ENCODE measurements at regions not wholly inside any gene's neighbourhood (a gene's known extent, or its start where the extent isn't known, plus 50 kb on each side); places are given as distances from the start of the nearest gene placed in this dataset.

DNA sequence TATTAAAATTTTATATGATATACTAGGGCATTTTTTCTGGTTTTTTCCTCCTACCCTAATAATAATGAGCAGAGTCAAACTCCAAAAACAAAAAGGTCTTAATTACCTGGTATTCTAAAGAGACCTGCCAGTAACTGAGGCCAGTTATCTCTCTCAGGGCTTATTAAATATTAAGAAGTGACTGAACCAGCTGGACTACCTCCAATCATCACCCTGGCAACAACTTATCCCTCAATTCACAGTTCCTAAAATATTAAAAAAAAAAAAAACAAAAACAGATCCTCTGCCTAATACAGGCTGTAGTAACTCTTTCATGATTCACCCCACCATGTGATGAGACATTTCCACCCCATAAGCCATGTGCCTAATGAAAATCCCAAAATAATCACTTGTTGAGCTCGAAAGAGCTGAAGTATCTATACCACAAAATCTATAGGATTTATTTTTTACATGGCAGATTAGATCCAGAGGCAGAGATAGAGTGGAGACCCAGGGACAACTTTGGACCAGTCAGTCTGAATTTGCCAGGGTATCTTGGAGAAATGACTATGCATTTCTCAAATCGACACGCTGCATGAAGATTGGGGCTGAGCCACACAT, 698.0 kb downstream of the FAT4 start:
- Histone ChIP-seq H3K9ac (ENCODE audit: low read length) (no peak overlapping the region), H3K79me2 (ENCODE audit: control insufficient read depth, insufficient read depth, low read length) (no peaks in the 10 kb centered on the region), H3K9me3 (ENCODE audit: control extremely low read depth in 1 of 3, control insufficient read depth in 2 of 3, insufficient read depth in 1 of 3, low read length in 2 of 3) (peaks cover 0 to 4% (median 2%) of the 10 kb centered on the region in 3 donors), H2AFZ (ENCODE audit: insufficient read depth, low read depth, low read length, poor library complexity, severe bottlenecking) (no peak overlapping the region), H4K20me1 (ENCODE audit: control insufficient read depth, insufficient read depth, low read length, poor library complexity, severe bottlenecking) (no peaks in the 10 kb centered on the region), H3K4me2 (replicated peaks; ENCODE audit: low read depth, low read length, poor library complexity, severe bottlenecking) (no peak overlapping the region), H3K27me3 (replicated peaks in 1 of 4; ENCODE audit: control extremely low read depth in 1 of 4, control insufficient read depth in 3 of 4, insufficient read depth in 4 of 4, low read length in 3 of 4) (no peaks in the 10 kb centered on the region), H3K27ac (ENCODE audit: low read length in 2 of 2) (no peak overlapping the region), H3K4me1 (ENCODE audit: control insufficient read depth in 2 of 2, insufficient read depth in 2 of 2, low read length in 2 of 2) (no peaks in the 10 kb centered on the region), H3K36me3 (replicated peaks in 1 of 2; ENCODE audit: control extremely low read depth in 1 of 2, control insufficient read depth in 1 of 2, extremely low read depth in 1 of 2, insufficient read depth in 2 of 2, low read length in 1 of 2) (no peaks in the 10 kb centered on the region), H3K4me3 (ENCODE audit: control extremely low read depth in 1 of 5, extremely low read depth in 1 of 5, insufficient read depth in 1 of 5, low read depth in 2 of 5, low read length in 4 of 5) (no peak overlapping the region)
- Mint-ChIP-seq H3K9me3 (ENCODE audit: insufficient read depth) (peaks cover 4% of the 10 kb centered on the region), H3K27ac (no peak overlapping the region), H3K27me3 (no peaks in the 10 kb centered on the region), H3K4me1 (no peaks in the 10 kb centered on the region), H3K4me3 (no peak overlapping the region)
- no peak for ATAC-seq (ENCODE audit: low read depth)
- no peak for DNase-seq
- intact Hi-C loops (cut with micrococcal nuclease): no loop called here
- ChIA-PET CTCF (no interaction called here), POLR2A (no interaction called here)
- WGBS (ENCODE audit: insufficient coverage): 100% methylated on average over 2 of the region's 3 CpGs
- no peak for TF ChIP-seq EZH2 (IDR thresholded peaks at IDR 0.05; ENCODE audit: borderline replicate concordance, insufficient read depth, low read depth, low read length, poor library complexity, severe bottlenecking)
- TF ChIP-seq, protein P1, sequence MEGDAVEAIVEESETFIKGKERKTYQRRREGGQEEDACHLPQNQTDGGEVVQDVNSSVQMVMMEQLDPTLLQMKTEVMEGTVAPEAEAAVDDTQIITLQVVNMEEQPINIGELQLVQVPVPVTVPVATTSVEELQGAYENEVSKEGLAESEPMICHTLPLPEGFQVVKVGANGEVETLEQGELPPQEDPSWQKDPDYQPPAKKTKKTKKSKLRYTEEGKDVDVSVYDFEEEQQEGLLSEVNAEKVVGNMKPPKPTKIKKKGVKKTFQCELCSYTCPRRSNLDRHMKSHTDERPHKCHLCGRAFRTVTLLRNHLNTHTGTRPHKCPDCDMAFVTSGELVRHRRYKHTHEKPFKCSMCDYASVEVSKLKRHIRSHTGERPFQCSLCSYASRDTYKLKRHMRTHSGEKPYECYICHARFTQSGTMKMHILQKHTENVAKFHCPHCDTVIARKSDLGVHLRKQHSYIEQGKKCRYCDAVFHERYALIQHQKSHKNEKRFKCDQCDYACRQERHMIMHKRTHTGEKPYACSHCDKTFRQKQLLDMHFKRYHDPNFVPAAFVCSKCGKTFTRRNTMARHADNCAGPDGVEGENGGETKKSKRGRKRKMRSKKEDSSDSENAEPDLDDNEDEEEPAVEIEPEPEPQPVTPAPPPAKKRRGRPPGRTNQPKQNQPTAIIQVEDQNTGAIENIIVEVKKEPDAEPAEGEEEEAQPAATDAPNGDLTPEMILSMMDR (IDR thresholded peaks at IDR 0.05): no peak

DNA sequence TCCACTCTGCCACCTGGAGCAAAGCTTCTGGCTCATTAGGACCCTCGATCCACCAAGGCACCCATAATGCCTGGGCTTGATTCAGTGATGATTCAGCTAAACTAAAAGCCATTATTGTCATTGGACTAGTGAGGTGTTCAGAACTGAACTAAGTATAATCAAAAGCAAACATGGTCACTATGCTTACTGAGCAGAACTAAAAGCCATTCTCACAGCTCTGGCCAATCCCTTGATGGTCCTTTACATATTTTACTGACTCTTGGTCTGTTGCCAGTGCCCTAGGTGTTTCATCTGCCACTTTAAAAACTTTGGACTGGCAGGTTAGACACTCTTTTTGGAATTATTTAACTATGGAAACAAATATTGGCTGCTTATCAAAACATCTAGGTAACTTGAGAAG, 703.5 kb downstream of the FAT4 start:
- Histone ChIP-seq H3K4me1 (ENCODE audit: control insufficient read depth in 2 of 2, insufficient read depth in 2 of 2, low read length in 2 of 2) (no peaks in the 10 kb centered on the region), H3K36me3 (replicated peaks in 1 of 2; ENCODE audit: control extremely low read depth in 1 of 2, control insufficient read depth in 1 of 2, extremely low read depth in 1 of 2, insufficient read depth in 2 of 2, low read length in 1 of 2) (no peaks in the 10 kb centered on the region), H3K27ac (ENCODE audit: low read length in 2 of 2) (no peak overlapping the region), H4K20me1 (ENCODE audit: control insufficient read depth, insufficient read depth, low read length, poor library complexity, severe bottlenecking) (no peaks in the 10 kb centered on the region), H3K4me3 (ENCODE audit: control extremely low read depth in 1 of 5, extremely low read depth in 1 of 5, insufficient read depth in 1 of 5, low read depth in 2 of 5, low read length in 4 of 5) (no peak overlapping the region), H3K9me3 (ENCODE audit: control extremely low read depth in 1 of 3, control insufficient read depth in 2 of 3, insufficient read depth in 1 of 3, low read length in 2 of 3) (peaks cover 0 to 4% (median 0%) of the 10 kb centered on the region in 3 donors), H3K4me2 (replicated peaks; ENCODE audit: low read depth, low read length, poor library complexity, severe bottlenecking) (no peak overlapping the region), H3K79me2 (ENCODE audit: control insufficient read depth, insufficient read depth, low read length) (no peaks in the 10 kb centered on the region), H2AFZ (ENCODE audit: insufficient read depth, low read depth, low read length, poor library complexity, severe bottlenecking) (no peak overlapping the region), H3K27me3 (replicated peaks in 1 of 4; ENCODE audit: control extremely low read depth in 1 of 4, control insufficient read depth in 3 of 4, insufficient read depth in 4 of 4, low read length in 3 of 4) (no peaks in the 10 kb centered on the region), H3K9ac (ENCODE audit: low read length) (no peak overlapping the region)
- Mint-ChIP-seq H3K4me1 (no peaks in the 10 kb centered on the region), H3K4me3 (no peak overlapping the region), H3K27ac (no peak overlapping the region), H3K27me3 (no peaks in the 10 kb centered on the region), H3K9me3 (ENCODE audit: insufficient read depth) (peaks cover 4% of the 10 kb centered on the region)
- intact Hi-C loops (cut with micrococcal nuclease): no loop called here
- ChIA-PET POLR2A (no interaction called here), CTCF (no interaction called here)
- no CpG with 5 or more reads among the region's 1 CpG for WGBS (ENCODE audit: insufficient coverage)
- TF ChIP-seq, protein P1 (IDR thresholded peaks at IDR 0.05): no peak
- no peak for TF ChIP-seq EZH2 (IDR thresholded peaks at IDR 0.05; ENCODE audit: borderline replicate concordance, insufficient read depth, low read depth, low read length, poor library complexity, severe bottlenecking)
- DNase-seq: no peak
- no peak for ATAC-seq (ENCODE audit: low read depth)

All from B cell (primary cell).